ENCODE measurements at regions not wholly inside any gene's neighbourhood (a gene's known extent, or its start where the extent isn't known, plus 50 kb on each side); places are given as distances from the start of the nearest gene placed in this dataset.
"Not testable (repeated sequence)": the region's sequence is repeated elsewhere in the genome, so short reads cannot be mapped to it uniquely, and the experiment has no call there.

- Mint-ChIP-seq H3K9me3 (peaks cover 4% of the 10 kb centered on the region), H3K4me1 (no peaks in the 10 kb centered on the region), H3K27ac (no peak overlapping the region), H3K27me3 (no peaks in the 10 kb centered on the region), H3K4me3 (no peak overlapping the region), H3K36me3 (ENCODE audit: low read depth) (no peaks in the 10 kb centered on the region)
- DNase-seq, result no peak
- ATAC-seq, result no peak
These were observed 1132.0 kb downstream of the SORCS1 start for GRCh38 chr10:106032450-106033002.

DNA sequence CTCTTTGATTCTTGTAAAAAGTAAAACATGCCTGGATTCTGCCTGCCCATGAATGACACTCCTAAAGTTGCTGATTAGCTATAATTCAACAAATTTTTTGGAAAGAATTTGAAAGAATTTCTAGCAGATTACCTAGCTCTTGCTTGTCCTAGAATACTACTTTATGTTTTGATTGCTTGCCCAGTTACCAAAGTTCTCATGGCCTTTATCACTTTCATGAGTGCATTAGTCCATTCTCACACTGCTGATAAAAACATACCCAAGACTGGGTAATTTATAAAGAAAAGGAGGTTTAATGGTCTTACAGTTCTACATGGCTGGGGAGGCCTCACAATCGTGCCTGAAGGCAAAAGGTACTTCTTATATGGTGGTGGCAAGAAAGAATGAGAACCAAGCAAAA is 1137.3 kb downstream of the SORCS1 start:
- ATAC-seq, result no peak
- Mint-ChIP-seq H3K36me3 (ENCODE audit: low read depth) (no peaks in the 10 kb centered on the region), H3K27me3 (no peaks in the 10 kb centered on the region), H3K27ac (no peak overlapping the region), H3K4me3 (no peak overlapping the region), H3K9me3 (peaks cover 4% of the 10 kb centered on the region), H3K4me1 (no peaks in the 10 kb centered on the region)
- no peak for DNase-seq

- DNase-seq, result no peak
- ATAC-seq, result no peak
- no peaks in the 10 kb centered on the region for H3K27me3 Mint-ChIP-seq
- no peak overlapping the region for H3K27ac Mint-ChIP-seq
- H3K36me3 Mint-ChIP-seq (ENCODE audit: low read depth), result no peaks in the 10 kb centered on the region
- H3K4me1 Mint-ChIP-seq, result no peaks in the 10 kb centered on the region
- H3K9me3 Mint-ChIP-seq, result peaks cover 7% of the 10 kb centered on the region
- no peak overlapping the region for H3K4me3 Mint-ChIP-seq
These were observed 1139.2 kb downstream of the SORCS1 start for GRCh38 chr10:106025208-106025811.

GRCh38 chr10:106023329-106023728 is 1141.2 kb downstream of the SORCS1 start:
- Mint-ChIP-seq H3K4me3 (no peak overlapping the region), H3K9me3 (peaks cover 7% of the 10 kb centered on the region), H3K4me1 (no peaks in the 10 kb centered on the region), H3K27me3 (no peaks in the 10 kb centered on the region), H3K36me3 (ENCODE audit: low read depth) (no peaks in the 10 kb centered on the region), H3K27ac (no peak overlapping the region)
- ATAC-seq (no peak), DNase-seq (no peak)

GRCh38 chr10:106019559-106019958 is 1144.9 kb downstream of the SORCS1 start:
- H3K36me3 Mint-ChIP-seq (ENCODE audit: low read depth); H3K27me3 Mint-ChIP-seq; H3K4me3 Mint-ChIP-seq; H3K9me3 Mint-ChIP-seq; DNase-seq; ATAC-seq; H3K4me1 Mint-ChIP-seq; H3K27ac Mint-ChIP-seq: not testable (repeated sequence)

DNA sequence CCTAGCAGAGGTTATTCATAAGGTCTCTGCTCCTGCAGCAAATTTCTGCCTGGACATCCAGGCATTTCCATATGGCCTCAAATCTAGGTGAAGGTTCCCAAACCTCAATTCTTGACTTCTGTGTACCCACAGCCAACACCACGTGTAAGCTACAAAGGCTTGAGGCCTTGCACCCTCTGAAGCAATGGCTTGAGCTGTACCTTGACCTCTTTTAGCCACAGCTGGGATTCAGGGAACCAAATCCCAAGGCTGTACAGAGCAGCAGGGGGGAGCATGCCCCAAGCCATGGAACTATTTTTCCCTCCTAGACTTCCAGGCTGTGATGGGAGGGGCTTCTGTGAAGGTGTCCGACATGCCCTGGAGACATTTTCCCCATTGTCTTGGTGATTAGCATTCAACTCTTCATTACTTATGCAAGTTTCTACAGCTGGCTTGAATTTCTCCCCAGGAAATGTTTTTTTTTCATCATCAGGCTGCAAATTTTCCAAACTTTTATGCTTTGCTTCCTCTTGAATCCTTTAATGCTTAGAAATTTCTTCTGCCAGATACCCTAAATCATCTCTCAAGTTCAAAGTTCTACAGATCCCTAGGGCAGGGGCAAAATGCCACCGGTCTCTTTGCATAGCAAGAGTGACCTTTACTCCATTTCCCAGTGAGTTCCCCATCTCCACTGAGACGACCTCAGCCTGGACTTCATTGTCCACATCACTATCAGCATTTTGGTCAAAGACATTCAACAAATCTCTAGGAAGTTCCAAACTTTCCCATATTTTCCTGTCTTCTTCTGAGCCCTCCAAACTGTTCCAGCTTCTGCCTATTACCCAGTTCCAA is 1148.9 kb downstream of the SORCS1 start:
- not testable (repeated sequence) for H3K9me3 Mint-ChIP-seq; H3K4me1 Mint-ChIP-seq; H3K27me3 Mint-ChIP-seq; H3K4me3 Mint-ChIP-seq; ATAC-seq; H3K36me3 Mint-ChIP-seq (ENCODE audit: low read depth); DNase-seq; H3K27ac Mint-ChIP-seq

- H3K4me1 Mint-ChIP-seq, result no peaks in the 10 kb centered on the region
- no peaks in the 10 kb centered on the region for H3K27me3 Mint-ChIP-seq
- H3K4me3 Mint-ChIP-seq, result no peak overlapping the region
- ATAC-seq (no peak), DNase-seq (no peak)
- H3K36me3 Mint-ChIP-seq (ENCODE audit: low read depth), result no peaks in the 10 kb centered on the region
- H3K9me3 Mint-ChIP-seq, result peaks cover 3% of the 10 kb centered on the region
- no peak overlapping the region for H3K27ac Mint-ChIP-seq
These were observed 1153.3 kb downstream of the SORCS1 start for GRCh38 chr10:106011250-106011649.

DNA sequence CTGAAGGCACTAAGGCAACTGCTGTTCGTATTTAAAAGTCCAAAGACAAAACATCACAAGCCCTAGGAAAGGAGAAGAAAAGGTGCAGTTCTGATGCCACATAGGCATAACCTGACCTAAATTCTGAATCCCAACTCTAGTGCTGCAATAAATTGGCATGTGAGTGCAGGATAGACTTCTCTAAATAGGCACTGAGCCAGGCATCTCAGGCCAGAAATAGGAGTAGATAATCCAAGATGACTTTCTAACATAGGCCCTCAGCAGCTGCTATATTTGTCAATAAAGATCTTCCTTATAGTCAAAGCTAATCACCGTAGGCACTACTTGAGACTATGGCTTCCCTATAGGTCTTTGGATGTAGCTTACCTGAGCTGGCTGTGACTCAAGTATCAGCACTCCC is 1163.8 kb downstream of the SORCS1 start:
- Mint-ChIP-seq H3K27ac (no peak overlapping the region), H3K4me3 (no peak overlapping the region), H3K27me3 (no peaks in the 10 kb centered on the region), H3K9me3 (peaks cover 3% of the 10 kb centered on the region), H3K36me3 (ENCODE audit: low read depth) (no peaks in the 10 kb centered on the region), H3K4me1 (no peaks in the 10 kb centered on the region)
- no peak for ATAC-seq
- no peak for DNase-seq

DNA sequence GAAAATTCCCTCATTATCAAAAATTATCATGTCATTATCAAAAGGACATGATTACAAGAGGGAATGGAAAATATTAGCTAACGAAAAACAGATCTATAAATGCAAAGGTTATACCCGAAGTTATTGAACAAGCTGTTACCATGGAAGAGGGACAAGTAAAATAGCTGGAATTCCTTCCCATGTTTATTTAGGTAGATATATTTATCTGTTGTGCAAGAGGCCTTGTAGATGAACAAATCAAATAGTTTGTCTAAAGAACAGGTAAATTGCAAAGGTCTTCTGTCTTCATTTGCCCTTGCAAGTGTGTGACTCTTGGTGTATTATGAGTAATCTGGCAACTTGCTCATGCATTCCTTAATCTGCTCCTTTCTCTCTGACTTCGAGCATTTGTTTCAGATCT is 1170.9 kb downstream of the SORCS1 start:
- H3K27me3 Mint-ChIP-seq, result no peaks in the 10 kb centered on the region
- DNase-seq (no peak), ATAC-seq (no peak)
- no peak overlapping the region for H3K27ac Mint-ChIP-seq
- no peaks in the 10 kb centered on the region for H3K36me3 Mint-ChIP-seq (ENCODE audit: low read depth)
- H3K4me1 Mint-ChIP-seq, result no peaks in the 10 kb centered on the region
- peaks cover 3% of the 10 kb centered on the region for H3K9me3 Mint-ChIP-seq
- H3K4me3 Mint-ChIP-seq, result no peak overlapping the region

DNA sequence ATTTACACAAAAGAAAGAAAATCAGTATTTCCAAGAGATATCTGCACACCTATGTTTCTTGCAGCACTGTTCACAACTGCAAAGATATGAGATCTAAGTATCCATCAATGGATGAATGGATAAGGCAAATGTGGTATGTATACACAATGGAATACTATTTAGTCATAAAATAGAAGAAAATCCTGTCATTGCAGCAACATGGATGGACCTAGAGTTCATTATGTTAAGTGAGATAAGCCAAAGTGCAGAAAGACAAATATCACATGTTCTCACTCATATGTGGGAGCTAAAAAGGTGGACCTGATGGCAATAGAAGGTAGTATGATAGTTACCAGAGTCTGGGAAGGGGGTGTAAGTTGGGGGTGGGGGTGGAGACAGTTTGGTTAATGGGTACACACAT is 1171.6 kb downstream of the SORCS1 start:
- no peak for ATAC-seq
- H3K4me1 Mint-ChIP-seq, result no peaks in the 10 kb centered on the region
- no peak overlapping the region for H3K4me3 Mint-ChIP-seq
- DNase-seq, result no peak
- H3K36me3 Mint-ChIP-seq (ENCODE audit: low read depth), result no peaks in the 10 kb centered on the region
- peaks cover 3% of the 10 kb centered on the region for H3K9me3 Mint-ChIP-seq
- H3K27ac Mint-ChIP-seq, result no peak overlapping the region
- H3K27me3 Mint-ChIP-seq, result no peaks in the 10 kb centered on the region

DNA sequence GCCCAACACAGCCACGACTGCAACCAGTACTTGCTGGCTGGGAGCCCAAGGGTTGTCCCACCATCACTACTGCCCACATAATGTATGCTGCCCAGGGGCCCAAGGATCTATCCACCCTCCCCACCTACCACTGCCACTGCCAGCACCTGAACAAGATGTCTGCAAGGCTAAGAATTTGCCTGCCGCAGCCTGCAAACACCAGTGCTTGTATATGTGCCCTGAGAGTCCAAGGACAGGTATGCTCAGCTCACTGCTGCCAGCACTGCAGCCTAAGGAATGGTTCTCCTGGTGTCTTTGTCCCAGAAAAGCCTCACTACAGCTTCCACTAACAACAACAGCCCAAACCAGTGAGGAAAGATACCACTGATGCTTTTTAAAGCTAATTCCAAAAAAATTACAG is 1174.0 kb downstream of the SORCS1 start:
- H3K4me3 Mint-ChIP-seq, result no peak overlapping the region
- ATAC-seq, result no peak
- H3K4me1 Mint-ChIP-seq, result no peaks in the 10 kb centered on the region
- DNase-seq, result no peak
- peaks cover 3% of the 10 kb centered on the region for H3K9me3 Mint-ChIP-seq
- H3K27ac Mint-ChIP-seq, result no peak overlapping the region
- H3K36me3 Mint-ChIP-seq (ENCODE audit: low read depth), result no peaks in the 10 kb centered on the region
- no peaks in the 10 kb centered on the region for H3K27me3 Mint-ChIP-seq

- no peak overlapping the region for H3K4me3 Mint-ChIP-seq
- H3K36me3 Mint-ChIP-seq (ENCODE audit: low read depth), result no peaks in the 10 kb centered on the region
These were observed 1174.5 kb downstream of the SORCS1 start for GRCh38 chr10:105989995-105990394.

DNA sequence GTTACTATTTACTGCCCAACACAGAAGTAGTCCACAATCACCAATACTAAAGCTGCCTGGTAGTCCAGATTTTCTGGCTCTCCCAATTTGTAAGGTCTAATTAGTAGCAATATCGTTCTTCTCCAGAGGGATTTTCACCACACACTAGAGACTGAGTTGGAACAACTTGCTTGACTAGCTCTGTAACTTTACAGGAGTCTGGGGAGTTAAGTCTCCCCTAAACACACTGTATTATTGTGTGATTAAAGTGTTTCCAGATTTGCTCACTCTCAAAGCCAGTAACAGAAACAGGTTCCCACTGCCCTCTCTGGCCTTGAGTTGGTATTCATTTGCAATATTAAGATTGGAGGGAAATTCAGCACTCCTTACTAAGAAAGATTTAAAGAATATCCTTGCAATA is 1175.7 kb downstream of the SORCS1 start:
- Mint-ChIP-seq H3K4me1 (no peaks in the 10 kb centered on the region), H3K4me3 (no peak overlapping the region), H3K36me3 (ENCODE audit: low read depth) (no peaks in the 10 kb centered on the region), H3K9me3 (peaks cover 3% of the 10 kb centered on the region), H3K27me3 (no peaks in the 10 kb centered on the region), H3K27ac (no peak overlapping the region)
- no peak for ATAC-seq
- no peak for DNase-seq

More at GRCh38 chr10:105989995-105990394, 1174.5 kb downstream of the SORCS1 start:
- Mint-ChIP-seq H3K27ac (no peak overlapping the region), H3K9me3 (peaks cover 3% of the 10 kb centered on the region), H3K4me1 (no peaks in the 10 kb centered on the region), H3K27me3 (no peaks in the 10 kb centered on the region)
- no peak for ATAC-seq
- DNase-seq, result no peak

DNA sequence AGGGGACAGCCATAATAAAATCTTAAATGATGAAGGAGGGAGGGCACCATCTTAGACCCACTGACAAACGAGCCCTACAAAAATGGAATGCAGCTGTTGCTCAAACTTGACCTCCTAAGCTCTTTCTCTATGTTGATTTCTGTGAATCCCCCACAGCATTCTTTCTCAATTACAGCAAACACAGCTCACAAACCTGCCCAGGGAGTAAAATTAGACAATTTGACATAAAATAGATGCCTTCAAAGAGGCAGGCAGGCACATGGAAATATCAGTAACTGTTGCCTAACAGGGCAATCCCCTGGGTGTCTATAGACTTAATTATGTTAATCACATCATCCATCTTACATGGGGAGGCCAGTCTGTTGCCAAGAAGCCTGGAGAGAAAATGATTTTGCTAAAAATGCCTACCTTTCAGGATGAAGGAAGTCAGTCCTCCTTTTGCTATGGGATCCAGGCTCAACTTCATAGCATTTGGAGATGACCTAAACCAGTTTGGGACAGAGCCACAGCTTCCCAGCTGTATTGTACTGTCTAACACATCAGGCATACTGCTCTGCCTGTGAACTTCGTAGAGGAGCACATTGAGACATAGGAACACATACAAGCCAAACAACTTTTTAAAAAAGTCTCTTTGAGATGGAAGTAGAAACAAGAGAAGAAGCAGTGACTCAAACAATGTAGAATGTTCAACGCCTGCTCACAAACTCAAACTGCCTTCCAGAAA is 1177.4 kb downstream of the SORCS1 start:
- no peaks in the 10 kb centered on the region for H3K4me1 Mint-ChIP-seq
- no peaks in the 10 kb centered on the region for H3K27me3 Mint-ChIP-seq
- no peak overlapping the region for H3K27ac Mint-ChIP-seq
- peaks cover under 1% of the 10 kb centered on the region for H3K9me3 Mint-ChIP-seq
- H3K36me3 Mint-ChIP-seq (ENCODE audit: low read depth), result no peaks in the 10 kb centered on the region
- DNase-seq, result no peak
- no peak overlapping the region for H3K4me3 Mint-ChIP-seq
- ATAC-seq, result no peak

- ATAC-seq (no peak), DNase-seq (no peak)
- Mint-ChIP-seq H3K36me3 (ENCODE audit: low read depth) (no peaks in the 10 kb centered on the region), H3K27me3 (no peaks in the 10 kb centered on the region), H3K4me1 (no peaks in the 10 kb centered on the region), H3K4me3 (no peak overlapping the region), H3K27ac (no peak overlapping the region), H3K9me3 (no peaks in the 10 kb centered on the region)
These were observed 1178.0 kb downstream of the SORCS1 start for GRCh38 chr10:105986486-105986885.
